Lower lobe of right lung (tissue), 2 donors: ENCODE measurements at regions not wholly inside any gene's neighbourhood (a gene's known extent, or its start where the extent isn't known, plus 50 kb on each side); places are given as distances from the start of the nearest gene placed in this dataset.

ENCODE experiments used
- ATAC-seq, 2 donors: fragments of 200-7000 bp; cut with Tn5 transposase; one replicate each; pipeline ENCODE4 v1.9.1; 2020 to 2022; ENCODE audit warnings: mild to moderate bottlenecking in 2 of 2, moderate library complexity in 2 of 2
- DNase-seq: peaks from one replicate; pipeline ENCODE4 v3.0.0-alpha.2; 2020
- H3K27ac ChIP-seq: fragments of 200-600 bp; one replicate; pipeline ENCODE4 v1.8.0; 2022
- H3K27me3 ChIP-seq: fragments of 200-600 bp; one replicate; pipeline ENCODE4 v1.8.0; 2022; ENCODE audit warnings: low read depth
- H3K36me3 ChIP-seq: fragments of 200-600 bp; one replicate; pipeline ENCODE4 v1.8.0; 2022; ENCODE audit warnings: mild to moderate bottlenecking
- H3K4me1 ChIP-seq: fragments of 200-600 bp; one replicate; pipeline ENCODE4 v1.8.0; 2022
- H3K4me3 ChIP-seq: fragments of 200-600 bp; one replicate; pipeline ENCODE4 v1.8.0; 2022; ENCODE audit warnings: mild to moderate bottlenecking
- H3K9me3 ChIP-seq: fragments of 200-600 bp; one replicate; pipeline ENCODE4 v1.8.0; 2022
- CTCF ChIP-seq: fragments of 200-600 bp; IDR thresholded peaks from one replicate; pipeline ENCODE4 v1.8.0; 2022; ENCODE audit warnings: antibody characterized with exemption, mild to moderate bottlenecking
- intact Hi-C: fragments of 100-400 bp; cut with DNase I; formaldehyde crosslinking; loops from one replicate; pipeline ENCODE4 v1.11.0; 2022
- donor health status: DM: no; HTN: yes; CAD: no; lungs with severe emphysema.

- no peak overlapping the region for H3K27ac ChIP-seq
- intact Hi-C loops = no loop called here
- no peak for TF ChIP-seq CTCF
- no peaks in the 10 kb centered on the region for H3K9me3 ChIP-seq
- H3K36me3 ChIP-seq = no peaks in the 10 kb centered on the region
- no peak overlapping the region for H3K4me3 ChIP-seq
- no peak for ATAC-seq
- DNase-seq = no peak
- no peaks in the 10 kb centered on the region for H3K27me3 ChIP-seq
- H3K4me1 ChIP-seq = no peaks in the 10 kb centered on the region
Measured at GRCh38 chr15:25932696-25933095, 69.6 kb upstream of the ATP10A start.

- intact Hi-C loops = no loop called here
- Histone ChIP-seq H3K27ac (no peak overlapping the region), H3K4me1 (no peaks in the 10 kb centered on the region), H3K4me3 (no peak overlapping the region), H3K27me3 (no peaks in the 10 kb centered on the region), H3K36me3 (no peaks in the 10 kb centered on the region), H3K9me3 (no peaks in the 10 kb centered on the region)
- ATAC-seq (no peak), DNase-seq (no peak)
- TF ChIP-seq CTCF = no peak
Measured at GRCh38 chr15:25931851-25932250, 68.7 kb upstream of the ATP10A start.

GRCh38 chr15:25930931-25931330, 67.8 kb upstream of the ATP10A start:
- Histone ChIP-seq H3K27me3 (no peaks in the 10 kb centered on the region), H3K36me3 (no peaks in the 10 kb centered on the region), H3K9me3 (no peaks in the 10 kb centered on the region), H3K4me3 (no peak overlapping the region), H3K4me1 (no peaks in the 10 kb centered on the region), H3K27ac (no peak overlapping the region)
- DNase-seq = no peak
- TF ChIP-seq CTCF = no peak
- ATAC-seq = no peak
- intact Hi-C loops = no loop called here
